A673 (cell line): ENCODE measurements at regions not wholly inside any gene's neighbourhood (a gene's known extent, or its start where the extent isn't known, plus 50 kb on each side); places are given as distances from the start of the nearest gene placed in this dataset.

Experiments used
- EZH2 ChIP-seq: fragments of 200-600 bp; sonication (generic); IDR thresholded peaks from 2 replicates; pipeline ENCODE4 v1.6.1; 2017; ENCODE audit warnings: borderline replicate concordance, low read depth, mild to moderate bottlenecking, mixed read lengths, antibody characterized with exemption, low read length; ENCODE audit not compliant: poor library complexity, severe bottlenecking
- TF ChIP-seq, protein P1 (sequence below): fragments of 300-800, 200-600 bp; sonication (generic); conservative IDR thresholded peaks from 2 replicates; pipeline ENCODE4 v1.5.1; 2017; ENCODE audit warnings: low read depth, mild to moderate bottlenecking, antibody characterized with exemption, low read length, moderate library complexity, mixed read lengths

DNA sequence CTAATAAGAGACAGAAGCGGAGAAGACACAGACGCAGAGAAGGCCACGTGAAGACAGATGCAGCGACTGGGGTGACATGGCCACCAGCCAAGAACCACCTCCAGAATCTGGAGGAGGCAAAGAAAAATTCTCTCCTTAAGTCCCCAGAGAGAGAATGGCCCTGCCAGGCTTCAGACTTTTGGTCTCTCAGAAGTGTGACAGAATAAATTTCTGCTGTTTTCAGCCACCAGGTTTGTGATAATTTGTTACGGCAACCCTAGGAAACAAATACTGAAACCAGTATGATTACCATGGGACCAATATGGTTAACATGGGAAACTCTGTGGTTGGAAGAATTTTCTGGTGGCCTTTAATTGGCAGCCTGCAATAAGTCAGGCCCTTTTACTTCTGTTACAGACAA is 63.9 kb upstream of the DOCK9 start:
- TF ChIP-seq, protein P1, sequence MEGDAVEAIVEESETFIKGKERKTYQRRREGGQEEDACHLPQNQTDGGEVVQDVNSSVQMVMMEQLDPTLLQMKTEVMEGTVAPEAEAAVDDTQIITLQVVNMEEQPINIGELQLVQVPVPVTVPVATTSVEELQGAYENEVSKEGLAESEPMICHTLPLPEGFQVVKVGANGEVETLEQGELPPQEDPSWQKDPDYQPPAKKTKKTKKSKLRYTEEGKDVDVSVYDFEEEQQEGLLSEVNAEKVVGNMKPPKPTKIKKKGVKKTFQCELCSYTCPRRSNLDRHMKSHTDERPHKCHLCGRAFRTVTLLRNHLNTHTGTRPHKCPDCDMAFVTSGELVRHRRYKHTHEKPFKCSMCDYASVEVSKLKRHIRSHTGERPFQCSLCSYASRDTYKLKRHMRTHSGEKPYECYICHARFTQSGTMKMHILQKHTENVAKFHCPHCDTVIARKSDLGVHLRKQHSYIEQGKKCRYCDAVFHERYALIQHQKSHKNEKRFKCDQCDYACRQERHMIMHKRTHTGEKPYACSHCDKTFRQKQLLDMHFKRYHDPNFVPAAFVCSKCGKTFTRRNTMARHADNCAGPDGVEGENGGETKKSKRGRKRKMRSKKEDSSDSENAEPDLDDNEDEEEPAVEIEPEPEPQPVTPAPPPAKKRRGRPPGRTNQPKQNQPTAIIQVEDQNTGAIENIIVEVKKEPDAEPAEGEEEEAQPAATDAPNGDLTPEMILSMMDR: no peak
- no peak for TF ChIP-seq EZH2
